Mucosa of descending colon (tissue), 3 donors: ENCODE measurements at regions not wholly inside any gene's neighbourhood (a gene's known extent, or its start where the extent isn't known, plus 50 kb on each side); places are given as distances from the start of the nearest gene placed in this dataset.

Source experiments
- ATAC-seq: fragments of 200-7000 bp; cut with Tn5 transposase; one replicate; pipeline ENCODE4 v1.9.1; 2020; ENCODE audit warnings: mild to moderate bottlenecking, moderate library complexity
- DNase-seq, 3 donors: peaks; one replicate each; pipeline ENCODE4 v3.0.0-alpha.2; 2020
- H3K36me3 ChIP-seq: fragments of 200-600 bp; one replicate; pipeline ENCODE4 v1.8.0; 2021; ENCODE audit warnings: low read depth, mild to moderate bottlenecking
- H3K4me1 ChIP-seq: fragments of 200-600 bp; one replicate; pipeline ENCODE4 v1.8.0; 2021; ENCODE audit warnings: low read depth, mild to moderate bottlenecking
- H3K4me3 ChIP-seq: fragments of 200-600 bp; one replicate; pipeline ENCODE4 v1.8.0; 2021; ENCODE audit warnings: mild to moderate bottlenecking
- H3K9me3 ChIP-seq: fragments of 200-600 bp; one replicate; pipeline ENCODE4 v1.8.0; 2021; ENCODE audit warnings: mild to moderate bottlenecking
- intact Hi-C, 2 donors: fragments of 100-400 bp; cut with DNase I in 1 of 2; cut with micrococcal nuclease in 1 of 2; formaldehyde crosslinking; loops; one replicate each; pipeline versions ENCODE4 v1.11.0 to v1.11.1; 2022; cut with DNase I, micrococcal nuclease
- TF ChIP-seq, protein P1 (sequence below): fragments of 200-600 bp; IDR thresholded peaks from one replicate; pipeline ENCODE4 v1.8.0; 2022; ENCODE audit warnings: antibody characterized with exemption, mild to moderate bottlenecking
- donor health status: DM: no; HTN: no; CAD: no; lungs with moderate emphysema.
- donor health status: DM: no; HTN: no; CAD: no.
- donor health status: DM: no; HTN: yes; CAD: no.

GRCh38 chr2:55811048-55811447 is 112.5 kb downstream of the EFEMP1 start:
- no peaks in the 10 kb centered on the region for H3K9me3 ChIP-seq
- DNase-seq (no peak), ATAC-seq (no peak)
- H3K4me1 ChIP-seq = no peaks in the 10 kb centered on the region
- TF ChIP-seq, protein P1, sequence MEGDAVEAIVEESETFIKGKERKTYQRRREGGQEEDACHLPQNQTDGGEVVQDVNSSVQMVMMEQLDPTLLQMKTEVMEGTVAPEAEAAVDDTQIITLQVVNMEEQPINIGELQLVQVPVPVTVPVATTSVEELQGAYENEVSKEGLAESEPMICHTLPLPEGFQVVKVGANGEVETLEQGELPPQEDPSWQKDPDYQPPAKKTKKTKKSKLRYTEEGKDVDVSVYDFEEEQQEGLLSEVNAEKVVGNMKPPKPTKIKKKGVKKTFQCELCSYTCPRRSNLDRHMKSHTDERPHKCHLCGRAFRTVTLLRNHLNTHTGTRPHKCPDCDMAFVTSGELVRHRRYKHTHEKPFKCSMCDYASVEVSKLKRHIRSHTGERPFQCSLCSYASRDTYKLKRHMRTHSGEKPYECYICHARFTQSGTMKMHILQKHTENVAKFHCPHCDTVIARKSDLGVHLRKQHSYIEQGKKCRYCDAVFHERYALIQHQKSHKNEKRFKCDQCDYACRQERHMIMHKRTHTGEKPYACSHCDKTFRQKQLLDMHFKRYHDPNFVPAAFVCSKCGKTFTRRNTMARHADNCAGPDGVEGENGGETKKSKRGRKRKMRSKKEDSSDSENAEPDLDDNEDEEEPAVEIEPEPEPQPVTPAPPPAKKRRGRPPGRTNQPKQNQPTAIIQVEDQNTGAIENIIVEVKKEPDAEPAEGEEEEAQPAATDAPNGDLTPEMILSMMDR = no peak
- H3K36me3 ChIP-seq = no peaks in the 10 kb centered on the region
- intact Hi-C loops = no loop called here
- no peak overlapping the region for H3K4me3 ChIP-seq

DNA sequence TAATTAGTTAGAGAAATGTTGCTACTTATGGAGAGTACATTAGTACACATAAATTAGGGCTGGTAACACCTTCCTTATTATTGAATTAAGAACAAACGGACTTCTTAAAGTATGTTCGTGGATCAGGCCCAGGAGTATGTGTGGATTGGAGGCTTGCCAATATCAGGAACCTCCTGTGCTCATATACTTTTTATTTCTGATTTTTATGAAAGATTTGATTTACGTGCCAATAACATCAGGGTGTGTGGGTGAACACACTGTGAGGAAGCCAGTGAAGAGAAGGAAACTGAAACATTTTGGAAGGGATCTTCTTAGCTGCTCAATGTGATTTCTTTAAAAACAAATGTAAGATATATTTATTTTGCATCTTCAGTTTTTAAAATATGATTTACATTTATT is 113.0 kb downstream of the EFEMP1 start:
- H3K36me3 ChIP-seq = no peaks in the 10 kb centered on the region
- intact Hi-C loops = no loop called here

GRCh38 chr2:55809875-55810621 is 113.5 kb downstream of the EFEMP1 start:
- no peaks in the 10 kb centered on the region for H3K4me1 ChIP-seq
- no peak overlapping the region for H3K4me3 ChIP-seq
- no peaks in the 10 kb centered on the region for H3K36me3 ChIP-seq
- intact Hi-C loops = no loop called here
- TF ChIP-seq, protein P1 = no peak
- DNase-seq (no peak), ATAC-seq (no peak)
- H3K9me3 ChIP-seq = no peaks in the 10 kb centered on the region

More for the DNA sequence above, 113.0 kb downstream of the EFEMP1 start:
- no peaks in the 10 kb centered on the region for H3K9me3 ChIP-seq
- no peak for ATAC-seq
- no peaks in the 10 kb centered on the region for H3K4me1 ChIP-seq
- H3K4me3 ChIP-seq = no peak overlapping the region
- DNase-seq = no peak
- TF ChIP-seq, protein P1 = no peak

DNA sequence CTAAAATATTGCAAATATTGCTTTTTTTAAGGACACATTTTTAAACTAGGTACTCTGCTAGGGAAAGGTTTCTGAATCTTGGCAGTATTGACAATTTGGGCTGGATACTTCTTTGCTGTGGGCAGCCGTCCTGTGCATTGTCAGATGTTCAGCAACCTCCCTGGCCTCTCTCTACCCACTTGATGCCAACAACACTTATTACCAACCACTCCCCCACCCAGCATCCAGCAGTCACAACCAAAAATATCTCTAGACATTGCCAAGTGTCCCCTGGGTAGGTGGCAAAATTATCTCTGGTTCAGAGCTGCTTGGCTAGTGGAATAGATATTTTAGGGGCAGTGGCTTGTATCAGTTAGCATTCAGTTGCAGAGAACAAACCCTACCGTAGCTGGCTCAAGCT is 114.3 kb upstream of the PNPT1 start:
- ATAC-seq = no peak
- TF ChIP-seq, protein P1 = no peak
- intact Hi-C loops = no loop called here
- no peak for DNase-seq
- H3K36me3 ChIP-seq = no peaks in the 10 kb centered on the region
- no peak overlapping the region for H3K4me3 ChIP-seq
- no peaks in the 10 kb centered on the region for H3K9me3 ChIP-seq
- H3K4me1 ChIP-seq = no peaks in the 10 kb centered on the region

DNA sequence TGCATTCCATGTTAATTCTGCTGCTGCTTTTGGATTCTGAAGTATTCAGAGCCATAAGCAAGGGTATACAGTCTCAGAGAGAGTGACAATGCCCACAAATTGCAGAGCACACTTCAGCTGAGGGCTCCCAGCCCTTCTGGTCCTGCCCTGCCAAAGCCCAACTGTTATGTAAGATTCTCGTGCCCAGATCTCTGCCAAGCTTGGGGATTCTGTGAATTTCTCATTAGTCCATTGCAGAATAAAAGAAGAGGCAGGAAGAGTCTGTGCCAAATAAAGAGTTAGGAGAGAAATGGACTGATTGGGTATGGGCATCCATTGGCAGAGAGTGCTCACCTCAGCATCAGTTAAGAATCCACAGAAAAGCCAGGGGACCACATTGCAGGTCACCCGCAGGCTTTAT is 112.0 kb upstream of the PNPT1 start:
- ATAC-seq (no peak), DNase-seq (no peak)
- TF ChIP-seq, protein P1 = no peak
- H3K9me3 ChIP-seq = no peaks in the 10 kb centered on the region
- H3K4me1 ChIP-seq = no peaks in the 10 kb centered on the region
- no peaks in the 10 kb centered on the region for H3K36me3 ChIP-seq
- intact Hi-C loops = no loop called here
- H3K4me3 ChIP-seq = no peak overlapping the region
